HEK293T (cell line): ENCODE measurements at regions not wholly inside any gene's neighbourhood (a gene's known extent, or its start where the extent isn't known, plus 50 kb on each side); places are given as distances from the start of the nearest gene placed in this dataset.

ENCODE experiments used
- ARNT ChIP-seq: fragments of 450-650 bp; IDR thresholded peaks from 2 replicates; pipeline ENCODE4 v1.6.1; 2017; ENCODE audit warnings: mild to moderate bottlenecking
- ELF4 ChIP-seq: fragments of 450-650 bp; IDR thresholded peaks from 2 replicates; pipeline ENCODE4 v1.6.1; 2017; ENCODE audit warnings: antibody characterized with exemption
- SP1 ChIP-seq: fragments of 450-650 bp; IDR thresholded peaks from 2 replicates; pipeline ENCODE4 v1.6.1; 2017

GRCh38 chr7:124662372-124662771 is 103.2 kb downstream of the GPR37 start:
- TF ChIP-seq ELF4 = no peak
- no peak for TF ChIP-seq SP1
- TF ChIP-seq ARNT = no peak
